NCI-H2107 treated with DMSO at 0.1 percent for 48 hours (cell line): ENCODE measurements at regions not wholly inside any gene's neighbourhood (a gene's known extent, or its start where the extent isn't known, plus 50 kb on each side); places are given as distances from the start of the nearest gene placed in this dataset.

Source experiments
- DNase-seq: peaks from one replicate; lab custom pipeline; 2025; ENCODE audit not compliant: unreplicated experiment; lab: John Stamatoyannopoulos, UW

DNA sequence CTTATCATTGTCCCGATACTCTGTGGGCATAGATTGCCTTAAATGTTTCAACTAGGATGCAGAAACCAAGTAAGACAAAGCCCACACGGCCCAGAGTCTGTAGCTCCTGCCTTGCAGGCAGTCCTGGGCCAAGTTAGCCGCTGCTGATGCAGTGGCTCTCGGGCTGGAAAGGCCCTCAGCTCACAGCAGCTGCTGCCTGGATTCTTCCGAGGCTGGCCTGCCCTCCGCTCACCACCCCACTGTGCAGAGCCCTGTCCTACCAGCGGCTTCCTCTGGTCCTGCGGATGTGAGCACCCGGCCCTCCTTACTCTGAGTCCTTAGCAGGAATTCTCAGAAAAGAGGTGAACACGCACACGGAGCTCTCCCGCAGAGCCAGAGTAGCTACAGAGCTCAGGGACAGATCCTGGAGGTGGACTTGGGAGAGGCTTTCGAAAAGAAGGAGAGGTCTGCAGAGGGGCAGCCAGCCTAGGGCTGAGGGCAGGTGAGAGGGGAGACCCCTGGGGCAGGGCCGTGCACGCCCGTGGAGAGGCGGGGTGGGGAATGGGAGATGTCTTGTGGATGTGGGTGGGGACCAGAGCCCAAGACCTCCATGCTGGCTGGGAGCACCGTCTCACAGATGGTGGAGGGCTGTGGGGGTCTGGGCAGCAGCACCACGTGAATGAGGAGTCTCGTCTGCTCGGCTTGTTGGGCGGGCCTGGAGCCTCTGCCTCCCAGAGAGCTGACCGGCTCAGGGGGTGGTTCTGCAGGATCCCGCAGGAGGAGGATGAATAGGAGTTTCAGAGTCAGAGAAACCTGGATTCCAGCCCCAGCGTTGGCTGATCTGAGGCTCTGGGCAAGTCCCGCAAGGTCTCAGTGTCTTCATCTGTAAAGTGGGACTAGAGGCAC lies 117.4 kb upstream of the B3GAT1 start:
- DNase-seq, result no peak

DNA sequence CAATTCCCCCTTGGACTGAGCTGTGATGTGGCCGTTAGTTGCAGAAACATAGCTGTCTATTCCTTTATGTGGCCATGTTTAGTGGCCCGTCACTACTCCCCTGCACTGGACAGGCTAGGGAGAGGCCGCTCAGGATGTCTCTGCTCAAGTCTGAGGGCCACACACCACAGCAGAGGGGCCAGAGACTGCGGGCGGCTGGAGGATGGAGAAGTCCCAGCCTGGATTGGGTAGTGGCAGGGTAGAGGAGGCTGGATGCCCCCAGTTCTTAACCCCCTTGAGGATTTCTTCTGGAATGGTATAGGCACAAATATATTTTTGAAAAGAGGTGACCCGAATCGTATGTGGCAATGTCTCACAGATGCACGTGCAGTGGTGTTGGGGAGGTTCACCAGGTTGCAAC lies 116.4 kb upstream of the B3GAT1 start:
- DNase-seq, result no peak

DNA sequence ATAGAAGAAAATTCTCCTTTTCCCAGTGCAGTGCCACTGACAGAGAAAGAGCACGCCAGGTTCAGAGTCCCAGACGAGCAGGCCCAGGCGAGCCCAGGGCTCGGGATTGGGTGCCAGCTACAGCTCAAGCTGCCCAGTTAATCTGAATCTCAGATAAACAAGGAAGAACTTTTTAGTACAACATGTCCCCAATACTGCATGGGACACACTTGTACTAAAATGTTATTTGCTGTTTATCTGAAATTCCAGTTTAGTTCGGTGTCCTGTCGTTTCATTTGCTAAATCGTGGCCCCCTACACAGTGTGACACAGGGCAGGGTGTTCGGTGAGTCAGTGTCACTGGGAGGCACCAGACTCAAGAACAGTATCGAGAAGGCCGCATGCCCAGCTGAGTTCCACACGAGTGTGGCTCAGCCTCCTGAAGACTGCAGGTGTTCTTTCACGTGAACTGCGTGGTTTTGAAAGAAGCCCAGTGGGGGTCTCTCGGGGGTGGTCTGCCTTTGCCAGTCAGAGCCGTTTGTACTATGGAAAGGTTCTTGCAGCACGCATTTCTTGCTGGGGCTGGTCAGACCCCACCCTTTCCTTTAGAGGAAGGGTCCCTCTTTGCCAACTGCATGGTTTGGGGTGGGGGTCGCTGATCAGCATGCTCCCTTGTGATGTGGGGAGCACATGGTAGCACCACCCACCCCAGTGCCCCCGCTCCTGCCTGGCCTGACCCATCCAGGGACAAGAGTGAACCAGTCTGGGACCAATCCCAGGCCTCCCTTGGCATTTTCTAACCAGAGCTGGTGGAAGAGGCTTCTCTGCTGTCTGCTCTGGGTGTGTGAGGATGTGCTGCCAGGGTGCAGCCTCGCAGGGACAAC lies 115.6 kb upstream of the B3GAT1 start:
- DNase-seq, result no peak

DNA sequence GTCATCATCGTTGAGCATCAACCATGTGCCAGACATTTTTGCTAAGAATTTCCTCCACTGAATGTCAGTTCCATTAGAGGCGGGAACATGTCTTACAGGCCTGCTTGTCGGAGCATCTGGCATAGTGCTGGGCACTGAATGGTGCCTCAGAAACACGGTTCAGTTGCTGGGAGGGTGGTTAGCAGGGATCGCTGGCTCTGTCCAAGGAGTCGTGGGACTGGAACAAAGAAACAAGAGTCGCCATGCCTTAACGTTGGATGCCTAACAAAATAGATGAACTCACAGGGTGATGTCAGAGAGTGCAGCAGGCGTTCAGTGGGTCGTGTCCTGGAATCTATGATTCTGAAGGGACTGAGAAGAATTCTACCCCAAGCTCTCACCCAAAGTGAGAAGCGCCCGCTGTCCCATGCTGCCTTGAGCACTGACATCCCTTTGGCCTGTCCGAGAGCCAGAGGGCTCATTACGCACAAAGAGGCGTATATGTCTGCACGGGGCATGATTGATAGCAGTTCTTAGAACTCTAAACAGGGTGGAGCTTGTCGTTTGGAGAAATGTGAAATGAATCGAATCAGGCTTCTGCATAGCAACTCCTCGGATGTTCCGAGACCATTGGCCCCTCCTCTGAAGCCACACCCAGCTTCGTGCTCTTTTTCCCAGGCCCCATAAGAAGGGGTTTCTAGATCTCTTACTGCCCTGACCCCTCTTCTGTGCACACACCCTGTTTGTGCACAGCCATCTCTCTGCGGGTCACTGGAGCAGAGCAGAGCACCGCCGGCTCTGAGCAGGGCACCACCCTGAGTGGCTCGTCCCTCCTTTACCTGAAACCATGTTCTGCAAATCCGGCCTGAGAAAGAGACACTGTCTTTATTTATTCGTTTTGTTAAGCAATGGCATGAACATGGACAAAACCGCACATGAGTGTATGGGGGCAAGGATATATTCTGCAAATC lies 113.1 kb upstream of the B3GAT1 start:
- DNase-seq, result no peak

DNA sequence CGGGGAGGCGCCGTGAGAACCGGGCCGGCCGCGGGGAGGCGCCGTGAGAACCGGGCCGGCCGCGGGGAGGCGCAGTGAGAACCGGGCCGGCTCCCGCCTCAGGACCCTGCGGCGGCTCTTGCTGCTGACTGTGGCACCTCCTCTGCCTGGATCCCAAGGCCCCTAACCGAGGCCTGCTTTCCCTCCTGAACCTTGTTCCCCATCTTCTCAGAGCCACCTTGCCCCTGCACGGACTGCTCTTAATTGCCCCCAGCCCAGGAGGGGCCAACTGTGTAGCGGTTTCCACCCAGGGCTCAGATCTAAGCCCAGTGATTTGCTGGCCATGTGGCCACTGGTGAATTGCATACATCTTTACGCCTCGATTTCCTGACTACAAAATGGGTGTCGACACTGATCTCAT lies 112.2 kb upstream of the B3GAT1 start:
- no peak for DNase-seq

DNA sequence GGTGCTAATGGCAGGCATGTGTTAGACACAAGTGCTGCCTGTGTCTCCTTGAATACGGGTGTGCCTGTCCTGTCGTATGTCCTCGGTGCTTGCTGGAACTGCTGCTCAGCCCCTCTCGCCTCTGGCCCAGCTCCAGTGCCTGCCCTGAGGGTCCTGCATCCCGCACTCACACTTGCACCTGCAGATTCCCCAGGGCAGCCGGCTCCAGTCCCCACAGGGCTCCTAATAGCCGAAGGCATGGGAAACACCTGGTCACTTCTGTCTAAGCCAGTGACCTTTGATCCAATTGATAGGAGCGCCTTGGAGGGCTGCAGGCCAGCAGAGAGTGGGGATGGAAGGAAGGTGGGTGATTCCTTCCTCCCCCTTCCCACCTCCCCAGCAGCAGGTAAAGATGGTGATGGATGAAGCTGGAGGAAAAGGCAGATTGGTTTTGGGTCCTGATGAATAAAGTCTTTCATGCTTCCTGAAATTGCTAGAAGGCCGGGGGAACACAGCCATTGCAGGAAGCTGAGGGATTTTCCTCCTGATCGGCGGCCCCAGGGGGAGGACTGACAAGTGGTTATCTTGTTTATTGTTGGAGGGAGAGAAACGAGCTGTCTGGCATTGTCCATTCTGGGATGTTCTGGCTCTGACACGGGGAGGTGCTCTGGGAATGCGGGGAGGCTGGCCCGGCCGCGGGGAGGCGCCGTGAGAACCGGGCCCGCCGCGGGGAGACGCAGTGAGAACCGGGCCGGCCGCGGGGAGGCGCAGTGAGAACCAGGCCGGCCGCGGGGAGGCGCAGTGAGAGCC lies 110.9 kb upstream of the B3GAT1 start:
- no peak for DNase-seq

DNA sequence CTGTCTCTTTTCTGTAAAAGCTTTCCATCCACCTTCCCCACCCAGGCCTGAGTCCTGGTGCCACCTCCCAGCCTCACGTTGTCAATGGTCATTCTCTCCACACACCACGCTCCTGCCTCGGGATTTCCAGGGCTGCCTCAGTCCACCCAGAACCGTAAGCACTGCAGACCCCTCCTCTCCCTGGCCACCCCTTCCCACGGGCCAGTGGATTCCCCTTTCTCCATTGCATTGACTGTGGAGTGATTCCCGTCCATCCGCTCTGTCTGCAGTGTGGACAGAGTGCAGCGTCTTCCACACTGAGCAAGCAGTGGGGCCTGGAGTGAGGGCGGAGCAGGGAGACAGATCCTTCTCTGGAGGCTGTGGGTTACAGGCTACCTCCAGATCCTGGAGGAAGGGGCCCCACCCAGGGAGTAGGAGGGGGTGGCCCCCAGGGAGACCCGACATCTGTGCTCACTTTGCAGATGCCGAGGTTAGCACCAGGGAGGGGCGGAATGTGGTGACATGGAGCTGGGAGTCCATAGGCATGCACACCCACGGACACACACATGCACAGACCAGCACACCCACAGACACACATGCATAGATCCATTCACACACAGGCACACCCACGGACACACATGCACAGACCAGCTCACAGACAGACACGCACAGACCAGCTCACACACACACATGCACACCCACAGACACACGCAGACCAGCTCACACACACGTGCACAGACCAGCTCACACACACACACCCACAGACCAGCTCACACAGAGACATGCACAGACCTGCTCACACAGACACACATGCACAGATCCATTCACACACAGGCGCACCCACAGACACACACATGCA lies 109.6 kb upstream of the B3GAT1 start:
- no peak for DNase-seq

DNA sequence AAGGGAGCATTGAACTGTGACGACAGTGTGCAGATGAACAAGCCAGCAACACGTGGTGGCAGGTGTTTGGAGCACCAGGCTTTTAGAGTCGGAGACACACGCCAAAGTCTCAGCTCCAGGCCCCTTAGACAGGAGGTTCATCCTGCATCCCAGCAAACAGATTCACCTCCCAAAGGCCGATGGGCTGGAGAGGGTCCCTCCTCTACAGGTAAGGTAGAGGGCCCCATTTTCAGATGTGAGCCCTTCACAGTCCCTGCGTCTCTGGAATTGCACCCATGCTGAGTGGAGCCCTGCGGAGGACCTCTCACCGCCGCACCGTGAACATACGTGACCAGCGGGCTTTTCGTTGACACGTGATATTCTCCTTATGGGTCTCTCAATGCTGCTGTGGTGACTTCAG lies 109.0 kb upstream of the B3GAT1 start:
- DNase-seq, result no peak

DNA sequence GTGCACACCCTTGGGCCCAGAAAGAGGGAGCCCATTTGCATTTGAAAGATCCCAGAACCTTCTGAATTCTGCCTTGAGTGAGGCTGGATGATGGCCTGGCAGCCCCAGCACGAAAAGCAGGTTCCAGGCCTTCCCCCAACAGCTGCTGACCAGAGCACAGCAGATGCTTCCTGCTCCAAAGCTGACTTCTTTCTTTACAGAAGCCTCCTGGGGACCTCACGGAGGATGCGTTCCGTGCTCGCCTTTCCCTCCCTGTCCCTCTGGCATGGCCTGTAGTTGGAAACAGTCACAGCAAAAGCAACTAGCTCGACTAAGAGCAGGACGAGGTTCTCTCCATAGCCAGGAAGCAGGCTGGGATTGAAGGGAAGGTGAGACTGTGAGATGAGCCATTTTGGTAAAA lies 107.7 kb upstream of the B3GAT1 start:
- DNase-seq, result no peak

DNA sequence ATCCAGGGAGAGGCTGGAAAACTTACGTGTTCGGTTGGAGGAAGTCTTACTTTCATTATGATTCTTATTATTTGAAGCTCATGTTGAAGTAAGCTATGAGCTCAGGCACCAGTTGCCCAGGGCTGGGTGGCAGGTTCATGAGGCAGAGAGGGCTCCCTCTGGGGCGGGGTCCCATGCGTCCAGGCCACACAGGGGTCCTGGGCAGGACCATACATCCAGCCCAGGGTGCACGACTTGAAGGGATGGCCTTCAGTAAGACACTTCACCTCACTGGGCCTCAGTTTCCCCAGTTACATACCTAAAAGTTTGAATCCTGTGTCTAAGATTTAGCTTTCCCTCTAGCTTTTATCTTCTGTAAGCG lies 107.3 kb upstream of the B3GAT1 start:
- DNase-seq, result no peak

DNA sequence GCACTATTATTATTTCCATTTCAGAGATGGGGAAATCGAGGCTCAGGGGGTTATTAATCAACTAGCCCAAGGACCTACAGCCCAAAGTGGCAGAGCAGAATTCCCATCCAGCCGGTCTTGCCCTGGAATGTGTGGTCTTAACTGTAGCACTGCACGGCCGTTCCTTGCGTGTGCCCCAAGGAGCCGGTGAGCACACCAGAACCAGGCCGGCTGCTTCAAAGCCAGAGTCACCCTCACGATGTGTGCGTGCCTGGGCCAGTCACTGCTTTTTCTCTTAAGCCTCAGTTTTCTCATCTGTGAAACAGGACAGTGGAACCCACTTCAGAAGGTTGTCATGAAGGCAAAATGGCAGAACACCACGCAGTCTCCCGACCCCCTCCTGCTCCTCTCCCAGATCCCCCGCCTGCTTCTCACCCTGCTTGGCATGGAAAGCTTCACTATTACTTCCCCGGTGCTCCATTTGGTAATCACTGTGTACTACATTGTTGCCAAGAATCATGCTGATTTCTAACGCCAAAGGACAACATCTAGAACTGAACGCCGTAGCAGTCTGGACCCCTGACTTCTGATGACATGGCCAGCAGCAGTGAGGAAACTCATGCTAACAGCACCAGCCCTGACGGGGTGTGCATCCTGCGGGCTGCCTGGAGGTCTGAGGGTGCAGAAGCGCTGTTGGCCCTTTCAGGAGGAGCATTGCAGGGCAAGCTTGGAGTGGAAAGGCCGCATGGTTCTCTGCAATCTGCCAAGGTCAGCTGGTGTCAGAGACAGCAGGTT lies 106.8 kb upstream of the B3GAT1 start:
- no peak for DNase-seq

DNA sequence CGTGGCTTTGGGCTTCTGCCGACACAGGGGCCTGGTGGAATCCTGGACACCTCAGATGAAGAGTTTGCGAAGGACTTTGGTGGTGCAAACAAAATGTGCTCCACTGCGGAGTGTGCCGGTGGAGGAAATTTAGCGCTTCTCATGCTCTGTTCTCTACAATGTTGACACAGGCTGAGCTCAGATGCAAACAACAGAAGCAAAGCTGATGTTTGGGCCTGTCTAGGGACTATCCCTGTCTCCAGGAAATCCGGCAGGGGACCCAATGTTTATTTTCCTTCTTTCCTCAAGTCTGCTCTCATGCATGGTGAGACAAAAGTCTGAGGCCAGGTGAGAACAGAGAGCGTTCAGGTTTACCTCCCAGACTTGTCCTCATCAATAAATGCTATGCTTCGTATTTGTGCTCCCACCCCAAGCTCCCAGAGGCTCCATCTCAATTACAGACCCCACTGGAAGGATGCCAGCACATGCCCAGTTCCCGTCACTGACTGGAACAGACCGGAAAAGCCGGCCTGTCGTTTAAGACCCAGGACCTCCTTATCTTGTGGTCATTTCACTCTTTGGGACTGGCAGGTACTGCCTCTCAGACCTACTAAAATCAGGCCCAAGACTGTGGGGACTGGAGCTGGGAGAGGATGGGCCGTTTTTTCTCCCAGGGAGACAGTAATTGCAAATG lies 105.7 kb upstream of the B3GAT1 start:
- no peak for DNase-seq

DNA sequence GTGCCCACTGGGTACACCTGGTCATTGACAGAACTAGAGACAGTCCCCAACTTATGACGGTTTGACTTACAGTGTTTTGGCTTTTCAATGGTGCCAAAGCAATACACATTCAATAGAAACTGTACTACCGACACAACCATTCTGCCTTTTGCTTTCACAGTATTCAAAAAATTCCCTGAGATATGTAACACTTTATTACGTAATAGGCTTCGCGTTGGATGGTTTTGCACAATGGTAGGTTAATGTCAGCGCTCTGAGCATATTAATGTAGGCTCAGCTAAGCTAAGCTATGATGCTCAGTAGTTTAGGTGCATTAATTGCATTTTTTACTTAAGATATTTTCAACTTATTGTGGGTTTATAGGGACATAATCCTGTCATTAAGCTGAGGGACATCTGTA lies 105.1 kb upstream of the B3GAT1 start:
- DNase-seq, result no peak

DNA sequence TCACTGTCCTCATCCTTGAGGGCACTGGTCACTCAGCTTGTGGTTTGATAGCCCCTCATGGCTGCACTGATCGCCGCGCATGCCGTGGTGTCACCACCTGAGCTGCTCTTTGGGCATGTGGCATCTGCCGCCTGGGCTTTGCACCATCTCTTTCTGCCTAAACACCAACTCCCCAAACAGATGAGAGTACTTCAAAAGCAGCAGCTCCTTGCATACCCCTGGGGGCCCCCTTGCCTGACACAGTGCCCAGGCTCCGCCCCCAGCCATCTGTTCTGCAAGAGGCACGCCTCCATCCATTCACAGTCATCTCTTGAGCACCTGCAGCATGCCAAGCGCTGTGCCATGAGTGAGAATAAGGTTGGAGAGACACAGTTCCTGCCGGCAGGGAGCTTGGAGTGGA lies 104.5 kb upstream of the B3GAT1 start:
- DNase-seq, result no peak

DNA sequence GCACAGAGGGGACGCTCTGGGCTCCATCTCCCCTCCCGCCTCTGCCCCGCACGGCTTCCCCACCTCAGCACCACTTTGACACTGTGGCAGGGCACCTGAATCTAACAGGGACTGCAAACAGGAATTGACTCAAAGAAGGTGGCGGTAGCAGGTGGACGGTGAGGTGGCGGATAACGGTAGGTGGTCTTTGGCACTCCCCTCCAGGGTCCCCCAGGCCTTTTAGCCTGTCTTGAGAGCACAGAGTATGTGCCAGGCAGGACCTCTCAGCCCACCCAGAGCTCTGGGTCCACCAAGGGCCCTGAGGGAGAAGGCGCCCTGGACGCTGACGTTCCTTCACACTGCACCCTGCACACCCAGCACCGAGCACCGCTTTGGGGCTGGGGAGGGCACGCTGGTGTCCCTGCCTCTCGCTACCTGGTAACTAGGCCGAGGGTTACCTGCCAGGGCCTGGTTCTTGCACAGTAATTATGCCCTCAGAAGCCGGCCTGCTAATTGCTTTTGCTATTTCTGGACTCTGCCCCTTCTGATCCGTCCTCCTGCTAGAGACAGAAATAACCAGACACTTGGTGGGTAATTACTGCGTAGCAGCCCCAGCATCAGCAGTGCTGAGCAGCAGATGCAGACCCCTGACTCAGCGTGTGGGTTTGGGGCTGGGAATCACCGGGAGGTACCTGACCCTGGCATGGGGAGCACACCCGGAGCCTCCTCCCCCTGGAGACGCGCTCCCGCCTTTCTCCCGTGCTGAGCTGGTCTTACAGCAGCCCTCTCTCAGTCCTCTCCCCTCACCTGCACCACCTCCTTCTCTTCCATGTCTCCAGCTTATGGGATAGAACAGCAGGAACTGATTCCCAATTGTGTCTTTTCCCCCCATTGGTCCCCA lies 103.3 kb upstream of the B3GAT1 start:
- DNase-seq, result no peak

DNA sequence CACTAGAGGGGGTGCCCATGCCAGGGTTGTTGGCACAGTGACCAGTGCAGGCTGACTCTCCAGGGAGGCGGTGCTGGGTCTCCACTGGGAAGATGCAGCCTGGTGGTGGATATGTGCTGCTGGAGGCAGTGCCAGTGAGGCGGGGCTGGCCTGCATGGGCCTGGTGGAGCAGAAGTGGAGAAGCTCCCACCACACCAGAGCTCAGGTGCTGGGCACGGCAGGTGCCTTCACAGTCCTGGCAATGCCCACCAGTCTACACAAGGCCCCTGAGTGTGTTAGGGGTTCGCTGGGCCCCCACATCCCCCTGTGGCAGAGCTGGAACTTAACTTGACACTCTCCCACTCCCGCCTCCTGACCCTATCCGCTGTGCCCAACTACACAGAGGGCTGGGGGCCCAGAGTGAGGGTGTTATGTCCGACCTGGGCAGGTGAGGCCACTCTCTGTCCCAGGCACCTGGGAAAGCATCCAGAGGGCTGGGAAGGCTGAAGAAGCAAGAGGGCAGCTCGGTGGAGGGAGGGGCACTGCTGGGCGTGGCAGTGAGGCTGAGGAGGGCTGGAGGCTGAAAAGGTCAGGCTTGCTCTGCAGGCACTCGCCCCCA lies 102.4 kb upstream of the B3GAT1 start:
- DNase-seq, result no peak

DNA sequence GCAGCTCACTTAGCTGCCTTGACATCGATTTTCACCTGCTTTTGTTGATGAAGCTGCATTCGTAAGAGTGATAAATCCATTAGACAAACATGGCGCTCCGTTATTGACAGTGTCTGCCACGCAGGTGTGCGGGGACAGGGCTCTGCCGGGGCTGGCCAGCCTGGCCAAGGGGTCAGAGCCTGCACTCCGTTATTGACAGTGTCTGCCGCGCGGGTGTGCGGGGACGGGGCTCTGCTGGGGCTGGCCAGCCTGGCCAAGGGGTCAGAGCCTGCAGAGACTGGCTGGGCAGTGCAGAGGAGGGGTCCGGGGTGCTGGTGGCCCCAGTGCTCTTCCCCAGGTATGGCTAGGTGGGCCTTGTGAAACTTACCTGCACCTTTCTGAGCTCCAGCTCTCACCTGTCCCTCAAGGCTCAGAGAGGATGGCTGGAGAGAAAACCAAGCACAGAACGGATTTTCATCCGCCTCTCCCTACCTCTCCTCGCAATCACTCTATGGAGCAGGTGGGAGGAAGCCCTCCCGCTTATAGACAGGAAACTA lies 101.6 kb upstream of the B3GAT1 start:
- DNase-seq, result no peak
